ENCODE measurements at regions not wholly inside any gene's neighbourhood (a gene's known extent, or its start where the extent isn't known, plus 50 kb on each side); places are given as distances from the start of the nearest gene placed in this dataset.
"Not testable (repeated sequence)": the region's sequence is repeated elsewhere in the genome, so short reads cannot be mapped to it uniquely, and the experiment has no call there.

DNA sequence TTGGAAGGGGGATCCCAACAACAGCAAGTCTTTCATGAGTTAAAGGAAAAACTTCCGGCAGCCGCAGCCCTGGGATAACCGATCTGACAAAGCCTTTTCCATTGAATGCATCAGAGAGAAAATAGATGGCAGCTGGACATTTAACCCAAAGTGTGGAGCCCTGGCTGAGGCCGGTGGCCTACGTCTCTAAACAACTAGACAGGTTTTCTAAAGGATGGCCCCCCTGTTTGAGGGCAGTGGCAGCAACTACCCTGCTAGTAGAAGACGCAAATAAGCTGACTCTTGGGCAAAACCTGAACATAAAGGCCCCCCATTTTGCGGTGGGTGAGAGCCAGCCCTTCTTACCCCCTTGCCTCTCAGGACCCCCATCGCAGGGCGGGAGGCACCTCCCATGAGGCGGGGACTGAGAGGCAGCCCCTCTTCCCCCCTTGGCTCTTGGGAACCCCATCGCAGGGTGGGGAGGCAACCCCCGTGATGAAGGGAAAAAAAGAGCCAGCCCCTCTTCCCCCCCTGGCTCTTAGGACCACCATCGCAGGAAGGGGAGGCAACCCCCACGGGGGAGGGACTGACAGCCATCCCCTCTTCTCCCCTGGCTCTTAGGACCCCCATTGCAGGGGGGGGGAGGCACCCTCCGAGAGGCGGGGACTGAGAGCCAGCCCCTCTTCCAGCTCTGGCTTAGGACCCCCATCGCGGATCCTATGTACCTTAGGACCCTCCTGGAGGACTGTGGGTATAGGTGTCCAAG is 2422.9 kb upstream of the PCDH20 start:
- peaks cover 3% of the 10 kb centered on the region in 2 donors for H3K9me3 Mint-ChIP-seq
- H3K27me3 Mint-ChIP-seq: no peaks in the 10 kb centered on the region
- no peak for ATAC-seq (replicated peaks)

DNA sequence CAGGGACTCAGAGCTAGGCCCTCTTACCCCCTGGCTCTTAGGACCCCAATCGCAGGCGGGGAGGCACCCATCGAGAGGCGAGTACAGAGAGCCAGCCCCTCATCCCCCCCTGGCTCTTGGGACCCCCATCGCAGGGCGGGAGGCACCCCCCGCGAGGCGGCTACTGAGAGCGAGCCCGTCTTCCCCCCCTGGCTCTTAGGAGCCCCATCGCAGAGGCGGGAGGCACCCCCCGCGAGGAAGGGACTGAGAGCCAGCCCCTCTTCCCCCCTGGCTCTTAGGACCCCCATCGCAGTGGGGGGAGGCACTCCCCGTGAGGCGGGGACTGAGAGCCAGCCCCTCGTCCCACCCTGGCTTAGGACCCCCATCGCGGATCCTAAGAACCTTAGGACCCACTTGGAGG is 2422.1 kb upstream of the PCDH20 start:
- not testable (repeated sequence) for DNase-seq; H3K27me3 Mint-ChIP-seq; ATAC-seq (replicated peaks); H3K4me3 Mint-ChIP-seq; H3K36me3 Mint-ChIP-seq; H3K9me3 Mint-ChIP-seq; H3K27ac Mint-ChIP-seq; H3K4me1 Mint-ChIP-seq

More for the DNA sequence above, 2422.9 kb upstream of the PCDH20 start:
- no peak overlapping the region for H3K27ac Mint-ChIP-seq
- H3K4me1 Mint-ChIP-seq: no peaks in the 10 kb centered on the region
- no peak overlapping the region for H3K4me3 Mint-ChIP-seq
- no peak for DNase-seq
- H3K36me3 Mint-ChIP-seq: no peaks in the 10 kb centered on the region

DNA sequence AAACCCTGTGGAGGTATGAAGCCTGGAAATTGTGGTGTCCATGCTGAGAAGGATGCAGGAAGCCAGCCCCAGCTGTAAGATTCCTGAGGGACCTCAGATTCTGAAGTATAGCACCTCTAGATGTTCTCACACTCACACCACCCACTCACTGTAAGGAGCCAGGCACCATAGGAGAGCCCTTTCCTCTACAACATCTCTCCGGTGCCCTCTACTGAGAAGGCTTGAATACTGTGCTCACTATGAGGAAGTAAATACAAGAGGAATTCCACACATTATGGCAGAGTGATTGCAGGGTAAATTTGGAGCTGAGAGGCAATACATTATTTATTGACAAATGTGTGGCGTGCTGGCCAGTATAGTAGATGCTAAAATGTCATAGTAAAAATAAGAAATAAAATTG is 2414.0 kb upstream of the PCDH20 start:
- H3K9me3 Mint-ChIP-seq, H3K4me3 Mint-ChIP-seq, DNase-seq, H3K27me3 Mint-ChIP-seq, H3K36me3 Mint-ChIP-seq, H3K4me1 Mint-ChIP-seq, H3K27ac Mint-ChIP-seq: not testable (repeated sequence)
- peak in 1 of 2 donors; percentile 65 for ATAC-seq (replicated peaks)

DNA sequence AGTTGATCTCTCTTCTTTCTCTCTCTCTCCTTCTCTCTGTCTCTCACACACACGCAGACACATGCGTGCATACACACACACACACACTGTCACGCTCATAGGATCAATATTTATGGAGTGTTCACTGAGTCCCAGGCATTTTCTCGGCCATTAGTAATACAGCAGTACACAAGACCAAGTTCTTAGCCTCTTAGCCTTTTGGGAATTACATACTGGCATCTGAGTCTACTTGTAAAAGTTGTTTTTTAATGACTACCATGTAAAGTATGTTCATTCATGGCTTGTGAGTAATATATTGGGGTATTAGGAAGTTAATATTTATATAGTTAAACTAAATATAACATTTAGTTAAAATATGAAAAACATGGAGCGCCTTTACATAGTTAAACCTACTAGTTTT is 2406.1 kb upstream of the PCDH20 start:
- H3K27ac Mint-ChIP-seq; H3K9me3 Mint-ChIP-seq; H3K4me1 Mint-ChIP-seq; H3K4me3 Mint-ChIP-seq; DNase-seq; H3K36me3 Mint-ChIP-seq; H3K27me3 Mint-ChIP-seq; ATAC-seq (replicated peaks): not testable (repeated sequence)

DNA sequence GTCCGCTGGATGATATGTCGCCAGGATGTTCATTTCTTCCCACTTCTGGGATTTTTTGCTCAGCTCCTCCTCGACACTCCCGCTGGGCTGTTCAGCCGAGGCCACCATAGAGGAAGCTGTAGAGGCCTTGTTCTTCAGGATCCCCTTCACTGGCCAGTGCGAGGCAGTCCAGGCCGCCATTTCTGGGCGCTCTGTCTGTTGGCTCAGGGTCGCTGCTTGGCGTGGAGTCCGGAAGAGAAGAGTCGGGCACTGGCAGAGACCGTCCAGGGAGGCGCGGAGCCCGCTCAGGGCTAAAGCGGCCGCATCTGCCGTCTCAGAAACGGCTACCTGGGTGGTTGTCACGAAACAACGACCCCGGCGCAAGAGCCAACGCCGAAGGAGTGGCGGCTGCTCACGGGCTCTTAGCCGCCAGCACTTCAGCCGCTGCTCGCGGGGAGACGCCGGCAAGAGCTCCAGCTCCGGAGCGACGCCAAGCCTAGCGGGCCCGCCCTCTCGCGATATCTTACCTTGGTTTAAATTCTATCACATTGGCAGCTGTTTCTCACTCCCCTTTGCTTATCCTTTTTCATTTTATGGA is 2395.9 kb upstream of the PCDH20 start:
- ATAC-seq (replicated peaks); H3K27ac Mint-ChIP-seq; DNase-seq; H3K4me1 Mint-ChIP-seq; H3K27me3 Mint-ChIP-seq; H3K4me3 Mint-ChIP-seq; H3K36me3 Mint-ChIP-seq: not testable (repeated sequence)
- H3K9me3 Mint-ChIP-seq: peaks cover 7 to 11% of the 10 kb centered on the region in 2 donors

DNA sequence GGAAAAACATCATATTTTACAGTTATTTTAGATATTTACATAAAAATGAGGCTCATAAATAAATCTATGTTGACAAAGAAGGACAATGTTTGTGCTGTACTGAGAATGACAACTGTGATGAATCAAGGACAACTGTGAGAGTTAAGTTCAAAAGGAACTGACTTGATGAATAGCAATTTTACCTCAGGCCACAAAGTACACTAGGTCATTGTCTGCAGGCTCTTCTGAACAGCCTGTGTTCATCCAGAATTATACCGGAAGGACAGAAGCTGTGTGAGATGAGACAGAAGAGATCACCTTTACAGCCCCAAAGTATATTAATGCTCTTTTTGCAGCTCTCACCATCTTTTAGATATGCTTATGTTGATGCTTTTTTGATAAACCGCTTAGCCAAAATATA is 2375.5 kb upstream of the PCDH20 start:
- H3K4me1 Mint-ChIP-seq; H3K27me3 Mint-ChIP-seq; H3K36me3 Mint-ChIP-seq; H3K27ac Mint-ChIP-seq; H3K9me3 Mint-ChIP-seq; DNase-seq; H3K4me3 Mint-ChIP-seq; ATAC-seq (replicated peaks): not testable (repeated sequence)

DNA sequence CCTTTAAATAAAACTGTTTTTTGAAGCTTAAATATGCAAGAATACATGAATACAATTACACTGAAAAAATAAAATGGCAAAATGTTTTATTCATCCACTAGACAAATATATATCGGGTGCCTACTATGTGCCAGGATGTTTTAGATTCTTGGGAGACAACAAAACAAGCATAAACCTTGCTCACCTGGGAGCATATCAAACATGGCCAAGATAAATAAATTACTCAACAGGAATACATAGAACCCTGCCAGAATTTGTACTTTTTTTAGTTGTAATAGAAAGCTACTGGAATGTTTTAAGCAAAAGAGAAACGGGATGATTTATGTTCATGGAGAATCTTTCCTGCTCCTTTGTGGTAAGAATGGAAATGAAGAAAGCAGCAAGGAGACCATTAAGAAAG is 2358.5 kb upstream of the PCDH20 start:
- ATAC-seq (replicated peaks) (no peak), DNase-seq (no peak)
- H3K27ac Mint-ChIP-seq: no peak overlapping the region
- H3K4me3 Mint-ChIP-seq: no peak overlapping the region
- peaks cover 0 to 2% of the 10 kb centered on the region in 2 donors for H3K9me3 Mint-ChIP-seq
- H3K27me3 Mint-ChIP-seq: no peaks in the 10 kb centered on the region
- no peaks in the 10 kb centered on the region for H3K36me3 Mint-ChIP-seq
- H3K4me1 Mint-ChIP-seq: no peaks in the 10 kb centered on the region

DNA sequence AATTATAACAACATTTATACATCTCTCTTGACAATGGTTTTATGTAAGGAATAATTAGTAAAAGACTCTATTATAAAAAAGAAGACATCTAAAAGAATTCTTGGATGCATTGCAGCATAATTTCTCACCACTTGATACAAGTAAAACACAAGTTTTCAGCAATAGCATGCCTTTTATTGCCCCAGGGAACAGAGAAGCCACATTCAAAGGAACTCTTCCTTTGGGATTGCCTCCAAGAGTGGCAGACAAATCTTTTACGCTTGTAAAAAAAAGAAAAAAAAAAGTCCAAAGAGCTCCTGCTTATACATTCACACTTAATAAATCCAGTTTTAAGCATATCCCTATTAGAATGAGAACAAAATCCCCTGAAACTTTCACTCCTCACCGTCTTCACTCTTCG is 2357.8 kb upstream of the PCDH20 start:
- no peaks in the 10 kb centered on the region for H3K4me1 Mint-ChIP-seq
- H3K27ac Mint-ChIP-seq: no peak overlapping the region
- H3K36me3 Mint-ChIP-seq: no peaks in the 10 kb centered on the region
- H3K27me3 Mint-ChIP-seq: no peaks in the 10 kb centered on the region
- peaks cover 0 to 2% of the 10 kb centered on the region in 2 donors for H3K9me3 Mint-ChIP-seq
- no peak overlapping the region for H3K4me3 Mint-ChIP-seq
- DNase-seq (no peak), ATAC-seq (replicated peaks) (no peak)

DNA sequence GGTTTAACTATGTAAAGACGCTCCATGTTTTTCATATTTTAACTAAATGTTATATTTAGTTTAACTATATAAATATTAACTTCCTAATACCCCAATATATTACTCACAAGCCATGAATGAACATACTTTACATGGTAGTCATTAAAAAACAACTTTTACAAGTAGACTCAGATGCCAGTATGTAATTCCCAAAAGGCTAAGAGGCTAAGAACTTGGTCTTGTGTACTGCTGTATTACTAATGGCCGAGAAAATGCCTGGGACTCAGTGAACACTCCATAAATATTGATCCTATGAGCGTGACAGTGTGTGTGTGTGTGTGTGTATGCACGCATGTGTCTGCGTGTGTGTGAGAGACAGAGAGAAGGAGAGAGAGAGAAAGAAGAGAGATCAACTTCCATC is 2342.0 kb upstream of the PCDH20 start:
- H3K27ac Mint-ChIP-seq; H3K4me3 Mint-ChIP-seq; ATAC-seq (replicated peaks); H3K36me3 Mint-ChIP-seq; H3K9me3 Mint-ChIP-seq; DNase-seq; H3K4me1 Mint-ChIP-seq; H3K27me3 Mint-ChIP-seq: not testable (repeated sequence)

DNA sequence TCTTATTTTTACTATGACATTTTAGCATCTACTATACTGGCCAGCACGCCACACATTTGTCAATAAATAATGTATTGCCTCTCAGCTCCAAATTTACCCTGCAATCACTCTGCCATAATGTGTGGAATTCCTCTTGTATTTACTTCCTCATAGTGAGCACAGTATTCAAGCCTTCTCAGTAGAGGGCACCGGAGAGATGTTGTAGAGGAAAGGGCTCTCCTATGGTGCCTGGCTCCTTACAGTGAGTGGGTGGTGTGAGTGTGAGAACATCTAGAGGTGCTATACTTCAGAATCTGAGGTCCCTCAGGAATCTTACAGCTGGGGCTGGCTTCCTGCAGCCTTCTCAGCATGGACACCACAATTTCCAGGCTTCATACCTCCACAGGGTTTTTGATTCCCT is 2334.2 kb upstream of the PCDH20 start:
- H3K4me3 Mint-ChIP-seq, DNase-seq, H3K27me3 Mint-ChIP-seq, H3K4me1 Mint-ChIP-seq, H3K36me3 Mint-ChIP-seq, H3K9me3 Mint-ChIP-seq, H3K27ac Mint-ChIP-seq: not testable (repeated sequence)
- ATAC-seq (replicated peaks): peak in 1 of 2 donors; percentile 57

DNA sequence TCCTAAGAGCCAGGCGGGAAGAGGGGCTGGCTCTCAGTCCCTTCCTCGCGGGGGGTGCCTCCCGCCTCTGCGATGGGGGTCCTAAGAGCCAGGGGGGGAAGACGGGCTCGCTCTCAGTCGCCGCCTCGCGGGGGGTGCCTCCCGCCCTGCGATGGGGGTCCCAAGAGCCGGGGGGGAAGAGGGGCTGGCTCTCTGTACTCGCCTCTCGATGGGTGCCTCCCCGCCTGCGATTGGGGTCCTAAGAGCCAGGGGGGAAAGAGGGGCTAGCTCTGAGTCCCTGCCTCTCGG is 2326.1 kb upstream of the PCDH20 start:
- not testable (repeated sequence) for H3K36me3 Mint-ChIP-seq; H3K4me3 Mint-ChIP-seq; H3K27me3 Mint-ChIP-seq; ATAC-seq (replicated peaks); H3K27ac Mint-ChIP-seq; H3K9me3 Mint-ChIP-seq; H3K4me1 Mint-ChIP-seq; DNase-seq

DNA sequence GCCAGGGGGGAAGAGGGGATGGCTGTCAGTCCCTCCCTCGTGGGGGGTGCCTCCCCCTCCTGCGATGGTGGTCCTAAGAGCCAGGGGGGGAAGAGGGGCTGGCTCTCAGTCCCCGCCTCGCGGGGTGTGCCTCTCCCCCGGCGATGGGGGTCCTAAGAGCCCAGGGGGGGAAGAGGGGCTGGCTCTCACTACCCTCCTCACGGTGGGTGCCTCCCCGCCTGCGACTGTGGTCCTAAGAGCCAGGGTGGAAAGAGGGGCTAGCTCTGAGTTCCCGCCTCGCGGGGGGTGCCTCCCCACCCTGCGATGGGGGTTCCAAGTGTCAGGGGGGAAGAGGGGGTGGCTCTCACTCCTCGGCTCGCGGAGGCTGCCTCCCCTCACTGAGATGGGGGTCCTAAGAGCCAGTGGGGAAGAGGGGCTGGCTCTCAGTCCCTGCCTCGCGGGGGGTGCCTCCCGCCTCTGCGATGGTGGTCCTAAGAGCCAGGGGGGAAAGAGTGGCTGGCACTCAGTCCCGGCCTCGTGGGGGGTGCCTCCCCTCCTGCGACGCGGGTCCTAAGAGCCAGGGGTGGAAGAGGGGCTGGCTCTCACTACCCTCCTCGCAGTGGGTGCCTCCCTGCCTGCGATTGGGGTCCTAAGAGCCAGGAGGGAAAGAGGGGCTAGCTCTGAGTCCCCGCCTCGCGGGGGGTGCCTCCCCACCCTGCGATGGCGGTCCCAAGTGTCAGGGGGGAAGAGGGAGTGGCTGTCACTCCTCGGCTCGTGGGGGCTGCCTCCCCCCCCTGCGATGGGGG is 2325.6 kb upstream of the PCDH20 start:
- Mint-ChIP-seq H3K9me3 (peaks cover 0 to 5% of the 10 kb centered on the region in 2 donors), H3K36me3 (no peaks in the 10 kb centered on the region), H3K4me3 (no peak overlapping the region), H3K27ac (no peak overlapping the region), H3K27me3 (no peaks in the 10 kb centered on the region), H3K4me1 (no peaks in the 10 kb centered on the region)
- ATAC-seq (replicated peaks) (no peak), DNase-seq (no peak)

DNA sequence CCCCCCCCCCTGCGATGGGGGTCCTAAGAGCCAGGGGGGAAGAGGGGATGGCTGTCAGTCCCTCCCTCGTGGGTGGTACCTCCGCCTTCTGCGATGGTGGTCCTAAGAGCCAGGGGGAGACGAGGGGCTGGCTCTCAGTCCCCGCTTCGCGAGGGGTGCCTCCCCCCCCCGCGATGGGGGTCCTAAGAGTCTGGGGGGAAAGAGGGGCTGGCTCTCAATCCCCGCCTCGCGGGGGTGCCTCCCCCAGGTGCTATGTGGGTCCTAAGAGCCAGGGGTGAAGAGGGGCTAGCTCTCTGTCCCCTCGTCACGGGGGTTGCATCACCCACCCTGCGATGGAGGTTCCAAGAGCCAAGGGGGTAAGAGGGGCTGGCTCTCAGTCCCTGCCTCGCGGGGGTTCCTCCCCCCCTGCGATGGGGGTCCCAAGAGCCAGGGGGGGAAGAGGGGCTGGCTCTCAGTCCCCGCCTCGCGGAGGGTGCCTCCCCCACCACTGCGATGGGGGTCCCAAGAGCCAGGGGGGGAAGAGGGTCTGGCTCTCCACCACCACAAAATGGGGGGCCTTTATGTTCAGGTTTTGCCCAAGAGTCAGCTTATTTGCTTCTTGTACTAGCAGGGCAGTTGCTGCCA is 2323.6 kb upstream of the PCDH20 start:
- not testable (repeated sequence) for ATAC-seq (replicated peaks); H3K9me3 Mint-ChIP-seq; H3K27me3 Mint-ChIP-seq; H3K27ac Mint-ChIP-seq; H3K4me3 Mint-ChIP-seq; H3K36me3 Mint-ChIP-seq; H3K4me1 Mint-ChIP-seq; DNase-seq

DNA sequence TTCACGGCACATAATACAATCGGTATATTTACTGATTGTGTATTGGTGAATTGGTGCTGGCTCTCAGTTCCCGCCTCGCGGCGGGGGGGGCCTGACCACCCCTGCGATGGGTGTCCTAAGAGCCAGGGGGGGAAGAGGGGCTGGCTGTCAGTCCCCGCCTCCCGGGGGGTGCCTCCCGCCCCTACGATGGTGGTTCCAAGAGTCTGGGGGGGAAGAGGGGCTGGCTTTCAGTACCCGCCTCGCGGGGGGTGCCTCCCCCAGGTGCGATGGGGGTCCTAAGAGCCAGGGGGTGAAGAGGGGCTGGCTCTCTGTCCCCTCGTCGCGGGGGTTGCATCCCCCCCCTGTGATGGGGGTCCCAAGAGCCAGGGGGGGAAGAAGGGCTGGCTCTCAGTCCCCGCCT is 2321.8 kb upstream of the PCDH20 start:
- Mint-ChIP-seq H3K9me3 (peaks cover 0 to 5% of the 10 kb centered on the region in 2 donors), H3K27me3 (no peaks in the 10 kb centered on the region), H3K27ac (no peak overlapping the region), H3K4me3 (no peak overlapping the region), H3K36me3 (no peaks in the 10 kb centered on the region), H3K4me1 (no peaks in the 10 kb centered on the region)
- ATAC-seq (replicated peaks) (no peak), DNase-seq (no peak)

DNA sequence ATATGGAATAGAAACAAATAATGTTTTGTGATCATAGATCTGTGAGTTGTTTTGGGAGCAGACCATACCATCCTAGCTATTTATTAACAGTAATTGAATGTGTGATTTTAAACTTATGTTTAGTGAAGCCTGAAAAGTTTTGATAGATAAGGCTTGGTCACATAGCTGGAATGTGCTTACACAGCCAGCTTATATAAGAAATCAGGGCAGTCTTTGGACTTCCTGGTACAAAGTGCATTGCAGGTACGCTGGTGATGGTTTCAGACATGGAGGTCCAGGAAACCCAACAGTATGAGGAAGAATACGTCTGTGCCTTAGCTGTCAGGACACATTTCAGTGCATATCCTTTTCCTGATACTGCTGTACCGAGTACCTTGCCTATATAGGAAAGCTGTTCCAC is 2316.2 kb upstream of the PCDH20 start:
- H3K4me1 Mint-ChIP-seq: no peaks in the 10 kb centered on the region
- H3K36me3 Mint-ChIP-seq: no peaks in the 10 kb centered on the region
- no peak overlapping the region for H3K27ac Mint-ChIP-seq
- no peaks in the 10 kb centered on the region for H3K27me3 Mint-ChIP-seq
- peaks cover 0 to 3% of the 10 kb centered on the region in 2 donors for H3K9me3 Mint-ChIP-seq
- ATAC-seq (replicated peaks) (no peak), DNase-seq (no peak)
- no peak overlapping the region for H3K4me3 Mint-ChIP-seq
